ENCODE measurements at regions not wholly inside any gene's neighbourhood (a gene's known extent, or its start where the extent isn't known, plus 50 kb on each side); places are given as distances from the start of the nearest gene placed in this dataset.
"Not testable (repeated sequence)": the region's sequence is repeated elsewhere in the genome, so short reads cannot be mapped to it uniquely, and the experiment has no call there.

GRCh38 chr12:90226211-90226610, 517.6 kb upstream of the ATP2B1 start:
- H3K4me3 Mint-ChIP-seq, result no peak overlapping the region
- no peaks in the 10 kb centered on the region for H3K27me3 Mint-ChIP-seq (ENCODE audit: low read depth)
- no peak overlapping the region for H3K27ac Mint-ChIP-seq
- no peaks in the 10 kb centered on the region for H3K9me3 Mint-ChIP-seq
- H3K4me1 Mint-ChIP-seq (ENCODE audit: low read depth), result no peaks in the 10 kb centered on the region
- no peaks in the 10 kb centered on the region for H3K36me3 Mint-ChIP-seq (ENCODE audit: low read depth)

GRCh38 chr12:90216815-90217214, 508.2 kb upstream of the ATP2B1 start:
- Mint-ChIP-seq H3K4me1 (ENCODE audit: low read depth) (no peaks in the 10 kb centered on the region), H3K4me3 (no peak overlapping the region), H3K9me3 (no peaks in the 10 kb centered on the region), H3K36me3 (ENCODE audit: low read depth) (no peaks in the 10 kb centered on the region), H3K27ac (no peak overlapping the region), H3K27me3 (ENCODE audit: low read depth) (no peaks in the 10 kb centered on the region)

- Mint-ChIP-seq H3K9me3 (no peaks in the 10 kb centered on the region), H3K27ac (no peak overlapping the region), H3K4me1 (ENCODE audit: low read depth) (no peaks in the 10 kb centered on the region), H3K27me3 (ENCODE audit: low read depth) (no peaks in the 10 kb centered on the region), H3K36me3 (ENCODE audit: low read depth) (no peaks in the 10 kb centered on the region), H3K4me3 (no peak overlapping the region)
Measured at GRCh38 chr12:90216020-90216552, 507.4 kb upstream of the ATP2B1 start.

GRCh38 chr12:90211017-90211416, 502.4 kb upstream of the ATP2B1 start:
- Mint-ChIP-seq H3K4me3 (no peak overlapping the region), H3K27ac (no peak overlapping the region), H3K27me3 (ENCODE audit: low read depth) (no peaks in the 10 kb centered on the region), H3K9me3 (peaks cover 11% of the 10 kb centered on the region), H3K36me3 (ENCODE audit: low read depth) (no peaks in the 10 kb centered on the region), H3K4me1 (ENCODE audit: low read depth) (no peaks in the 10 kb centered on the region)

GRCh38 chr12:90209029-90209428, 500.4 kb upstream of the ATP2B1 start:
- Mint-ChIP-seq H3K36me3 (ENCODE audit: low read depth) (no peaks in the 10 kb centered on the region), H3K4me3 (no peak overlapping the region), H3K27me3 (ENCODE audit: low read depth) (no peaks in the 10 kb centered on the region), H3K9me3 (peaks cover 11% of the 10 kb centered on the region), H3K4me1 (ENCODE audit: low read depth) (no peaks in the 10 kb centered on the region), H3K27ac (no peak overlapping the region)

- not testable (repeated sequence) for H3K4me1 Mint-ChIP-seq (ENCODE audit: low read depth); H3K27me3 Mint-ChIP-seq (ENCODE audit: low read depth); H3K36me3 Mint-ChIP-seq (ENCODE audit: low read depth); H3K4me3 Mint-ChIP-seq; H3K27ac Mint-ChIP-seq
- peaks cover 11% of the 10 kb centered on the region for H3K9me3 Mint-ChIP-seq
Measured at GRCh38 chr12:90208379-90208778, 499.7 kb upstream of the ATP2B1 start.

- Mint-ChIP-seq H3K27ac (no peak overlapping the region), H3K27me3 (ENCODE audit: low read depth) (no peaks in the 10 kb centered on the region), H3K4me3 (no peak overlapping the region), H3K9me3 (peaks cover 11% of the 10 kb centered on the region), H3K36me3 (ENCODE audit: low read depth) (no peaks in the 10 kb centered on the region), H3K4me1 (ENCODE audit: low read depth) (no peaks in the 10 kb centered on the region)
Measured at GRCh38 chr12:90207799-90208198, 499.2 kb upstream of the ATP2B1 start.

GRCh38 chr12:90205165-90205564, 496.5 kb upstream of the ATP2B1 start:
- Mint-ChIP-seq H3K4me3 (no peak overlapping the region), H3K36me3 (ENCODE audit: low read depth) (no peaks in the 10 kb centered on the region), H3K27me3 (ENCODE audit: low read depth) (no peaks in the 10 kb centered on the region), H3K4me1 (ENCODE audit: low read depth) (no peaks in the 10 kb centered on the region), H3K9me3 (peaks cover 11% of the 10 kb centered on the region), H3K27ac (no peak overlapping the region)

- Mint-ChIP-seq H3K36me3 (ENCODE audit: low read depth) (no peaks in the 10 kb centered on the region), H3K4me1 (ENCODE audit: low read depth) (no peaks in the 10 kb centered on the region), H3K27me3 (ENCODE audit: low read depth) (no peaks in the 10 kb centered on the region), H3K9me3 (peaks cover 6% of the 10 kb centered on the region), H3K4me3 (no peak overlapping the region), H3K27ac (no peak overlapping the region)
Measured at GRCh38 chr12:90203556-90203955, 494.9 kb upstream of the ATP2B1 start.

GRCh38 chr12:90199006-90199405, 490.4 kb upstream of the ATP2B1 start:
- no peak overlapping the region for H3K4me3 Mint-ChIP-seq
- no peak overlapping the region for H3K27ac Mint-ChIP-seq

GRCh38 chr12:90193500-90193899, 484.9 kb upstream of the ATP2B1 start:
- no peak overlapping the region for H3K27ac Mint-ChIP-seq
- no peaks in the 10 kb centered on the region for H3K36me3 Mint-ChIP-seq (ENCODE audit: low read depth)
- no peaks in the 10 kb centered on the region for H3K9me3 Mint-ChIP-seq
- H3K4me1 Mint-ChIP-seq (ENCODE audit: low read depth), result no peaks in the 10 kb centered on the region
- H3K27me3 Mint-ChIP-seq (ENCODE audit: low read depth), result no peaks in the 10 kb centered on the region
- no peak overlapping the region for H3K4me3 Mint-ChIP-seq

More at GRCh38 chr12:90199006-90199405, 490.4 kb upstream of the ATP2B1 start:
- Mint-ChIP-seq H3K4me1 (ENCODE audit: low read depth) (no peaks in the 10 kb centered on the region), H3K9me3 (no peaks in the 10 kb centered on the region), H3K36me3 (ENCODE audit: low read depth) (no peaks in the 10 kb centered on the region), H3K27me3 (ENCODE audit: low read depth) (no peaks in the 10 kb centered on the region)

- Mint-ChIP-seq H3K27ac (no peak overlapping the region), H3K27me3 (ENCODE audit: low read depth) (no peaks in the 10 kb centered on the region), H3K4me1 (ENCODE audit: low read depth) (no peaks in the 10 kb centered on the region), H3K36me3 (ENCODE audit: low read depth) (no peaks in the 10 kb centered on the region), H3K4me3 (no peak overlapping the region), H3K9me3 (peaks cover 4% of the 10 kb centered on the region)
Measured at GRCh38 chr12:90188857-90189256, 480.2 kb upstream of the ATP2B1 start.

- Mint-ChIP-seq H3K4me3 (no peak overlapping the region), H3K27ac (no peak overlapping the region), H3K27me3 (ENCODE audit: low read depth) (no peaks in the 10 kb centered on the region), H3K36me3 (ENCODE audit: low read depth) (no peaks in the 10 kb centered on the region), H3K4me1 (ENCODE audit: low read depth) (no peaks in the 10 kb centered on the region), H3K9me3 (peaks cover 13% of the 10 kb centered on the region)
Measured at GRCh38 chr12:90183201-90183600, 474.6 kb upstream of the ATP2B1 start.

GRCh38 chr12:90181216-90181615, 472.6 kb upstream of the ATP2B1 start:
- Mint-ChIP-seq H3K4me1 (ENCODE audit: low read depth) (no peaks in the 10 kb centered on the region), H3K27me3 (ENCODE audit: low read depth) (no peaks in the 10 kb centered on the region), H3K4me3 (no peak overlapping the region), H3K36me3 (ENCODE audit: low read depth) (no peaks in the 10 kb centered on the region), H3K27ac (no peak overlapping the region), H3K9me3 (peaks cover 13% of the 10 kb centered on the region)

GRCh38 chr12:90174956-90175355, 466.3 kb upstream of the ATP2B1 start:
- H3K4me3 Mint-ChIP-seq, result no peak overlapping the region
- H3K9me3 Mint-ChIP-seq, result no peaks in the 10 kb centered on the region
- H3K36me3 Mint-ChIP-seq (ENCODE audit: low read depth), result no peaks in the 10 kb centered on the region
- no peak overlapping the region for H3K27ac Mint-ChIP-seq
- H3K27me3 Mint-ChIP-seq (ENCODE audit: low read depth), result no peaks in the 10 kb centered on the region
- H3K4me1 Mint-ChIP-seq (ENCODE audit: low read depth), result no peaks in the 10 kb centered on the region

- Mint-ChIP-seq H3K36me3 (ENCODE audit: low read depth) (no peaks in the 10 kb centered on the region), H3K9me3 (no peaks in the 10 kb centered on the region), H3K4me1 (ENCODE audit: low read depth) (no peaks in the 10 kb centered on the region), H3K4me3 (no peak overlapping the region), H3K27ac (no peak overlapping the region), H3K27me3 (ENCODE audit: low read depth) (no peaks in the 10 kb centered on the region)
Measured at GRCh38 chr12:90174198-90174510, 465.5 kb upstream of the ATP2B1 start.

Measured in T-helper 1 cell treated with Interleukin-12 subunit alpha and Interleukin-12 subunit beta and Interleukin-4 antibody, amounts not matched to agents 30 μg/mL and 1 μg/mL, for 36 hours (primary cell).